Adrenal gland (tissue), 9 donors: ENCODE measurements at regions not wholly inside any gene's neighbourhood (a gene's known extent, or its start where the extent isn't known, plus 50 kb on each side); places are given as distances from the start of the nearest gene placed in this dataset.

Experiments
- DNase-seq, 7 donors: peaks; one replicate each; pipeline ENCODE4 v3.0.0-alpha.2; 2019 to 2020
- H3K27ac ChIP-seq, 5 donors: fragments of 200-600 bp; sonication (generic) in 4 of 5; 1 replicate in 3 of 5; 2 replicates in 2 of 5; pipeline versions ENCODE4 v1.5.1 to v1.8.0; 2016 to 2020; ENCODE audit warnings: mild to moderate bottlenecking in 1 of 5
- H3K27me3 ChIP-seq: fragments of 200-600 bp; 2 replicates; pipeline ENCODE4 v1.8.0; 2021
- H3K36me3 ChIP-seq, 2 donors: fragments of 200-600 bp; replicated peaks in 1 of 2; 1 replicate in 1 of 2; 2 replicates in 1 of 2; pipeline versions ENCODE4 v1.5.1 to v1.8.0; 2018 to 2022
- H3K4me1 ChIP-seq, 2 donors: fragments of 200-600 bp; replicated peaks in 1 of 2; 1 replicate in 1 of 2; 2 replicates in 1 of 2; pipeline versions ENCODE4 v1.5.1 to v1.8.0; 2018 to 2021
- H3K4me3 ChIP-seq, 4 donors: fragments of 200-600 bp; sonication (generic) in 3 of 4; one replicate each; pipeline ENCODE4 v1.5.1; 2016 to 2018
- H3K9me3 ChIP-seq, 3 donors: fragments of 200-600 bp; sonication (generic) in 1 of 3; replicated peaks in 1 of 3; 1 replicate in 2 of 3; 2 replicates in 1 of 3; pipeline versions ENCODE4 v1.5.1 to v1.8.0; 2016 to 2021
- POLR2A ChIP-seq, 2 donors: fragments of 450-650 bp; IDR thresholded peaks; one replicate each; pipeline ENCODE4 v1.6.1; 2017; ENCODE audit warnings: antibody characterized with exemption in 2 of 2, mild to moderate bottlenecking in 2 of 2, moderate library complexity in 1 of 2
- WGBS, 4 donors: extraction: QIAGEN DNeasy Blood & Tissue Kit in 2 of 4; methylation state at CpG; one replicate each; pipeline versions ENCODE4 v1.1.5 to v1.1.7; 2013 to 2017; 5-methylcytosine and 5-hydroxymethylcytosine counted together
- intact Hi-C, 2 donors: fragments of 100-400 bp; cut with DNase I; formaldehyde crosslinking; loops; one replicate each; pipeline versions ENCODE4 v1.14.1 to v1.15.0; 2022 to 2023
- TF ChIP-seq, protein P1 (sequence below), 6 experiments: fragments of 450-650 bp in 4 of 6; fragments of 200-600 bp in 2 of 6; sonication (generic) in 1 of 6; IDR thresholded peaks; 1 replicate in 5 of 6; 2 replicates in 1 of 6; pipeline versions ENCODE4 v1.5.1 to v1.8.0; 2016 to 2021; ENCODE audit warnings: antibody characterized with exemption in 6 of 6, mild to moderate bottlenecking in 2 of 6, moderate library complexity in 1 of 6
- donor health status: healthy with polysubstance abuse.
- donor health status: Bipolar disorder and iron deficiency.
- donor health status: DM: yes; HTN: yes; CAD: no.
- donor health status: DM: no; HTN: no; CAD: no.
- donor health status: DM: no; HTN: no; CAD: no.

DNA sequence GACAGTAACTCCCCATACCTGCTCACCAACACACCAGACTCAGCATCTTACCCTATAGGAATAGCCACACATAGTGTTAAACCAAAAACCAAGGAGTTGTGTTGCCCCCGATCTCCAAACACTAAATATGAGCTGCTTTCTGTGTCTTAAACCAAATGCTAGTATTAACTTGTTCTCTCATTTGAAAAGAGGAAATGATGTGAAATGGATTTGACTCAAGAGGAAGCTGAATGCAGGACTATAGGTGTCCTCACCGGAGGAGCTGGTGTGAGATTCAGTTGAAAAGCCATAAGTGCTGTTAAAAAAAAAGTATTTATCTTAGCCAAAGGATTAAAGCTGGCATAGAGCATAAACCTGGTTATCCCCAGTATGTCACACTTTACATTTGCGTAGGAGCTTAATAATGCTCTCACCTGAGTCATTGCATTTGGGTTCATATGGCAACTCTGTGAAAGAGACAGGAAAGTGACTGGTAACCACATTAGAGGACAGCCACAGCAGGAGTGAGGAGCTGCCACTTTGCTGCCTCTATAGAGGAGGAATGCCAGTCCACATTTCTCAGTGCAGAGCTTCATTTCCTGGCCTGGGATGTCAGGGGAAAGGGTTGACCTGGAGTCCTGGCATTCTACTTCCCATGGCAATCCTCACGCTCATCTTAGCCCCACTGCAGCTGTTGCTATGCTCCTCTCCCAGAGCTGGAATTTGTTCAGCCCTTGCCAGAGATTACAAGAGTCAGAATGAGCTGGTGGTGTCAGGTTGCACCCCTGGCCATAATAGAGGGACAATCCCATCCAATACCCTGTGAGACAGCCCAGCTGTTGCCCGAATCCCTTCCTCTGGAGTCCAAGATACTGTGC is 143.3 kb upstream of the ANKFN1 start:
- TF ChIP-seq, protein P1, sequence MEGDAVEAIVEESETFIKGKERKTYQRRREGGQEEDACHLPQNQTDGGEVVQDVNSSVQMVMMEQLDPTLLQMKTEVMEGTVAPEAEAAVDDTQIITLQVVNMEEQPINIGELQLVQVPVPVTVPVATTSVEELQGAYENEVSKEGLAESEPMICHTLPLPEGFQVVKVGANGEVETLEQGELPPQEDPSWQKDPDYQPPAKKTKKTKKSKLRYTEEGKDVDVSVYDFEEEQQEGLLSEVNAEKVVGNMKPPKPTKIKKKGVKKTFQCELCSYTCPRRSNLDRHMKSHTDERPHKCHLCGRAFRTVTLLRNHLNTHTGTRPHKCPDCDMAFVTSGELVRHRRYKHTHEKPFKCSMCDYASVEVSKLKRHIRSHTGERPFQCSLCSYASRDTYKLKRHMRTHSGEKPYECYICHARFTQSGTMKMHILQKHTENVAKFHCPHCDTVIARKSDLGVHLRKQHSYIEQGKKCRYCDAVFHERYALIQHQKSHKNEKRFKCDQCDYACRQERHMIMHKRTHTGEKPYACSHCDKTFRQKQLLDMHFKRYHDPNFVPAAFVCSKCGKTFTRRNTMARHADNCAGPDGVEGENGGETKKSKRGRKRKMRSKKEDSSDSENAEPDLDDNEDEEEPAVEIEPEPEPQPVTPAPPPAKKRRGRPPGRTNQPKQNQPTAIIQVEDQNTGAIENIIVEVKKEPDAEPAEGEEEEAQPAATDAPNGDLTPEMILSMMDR (IDR thresholded peaks at IDR 0.05) = no peak
- TF ChIP-seq POLR2A (IDR thresholded peaks at IDR 0.05) = no peak

DNA sequence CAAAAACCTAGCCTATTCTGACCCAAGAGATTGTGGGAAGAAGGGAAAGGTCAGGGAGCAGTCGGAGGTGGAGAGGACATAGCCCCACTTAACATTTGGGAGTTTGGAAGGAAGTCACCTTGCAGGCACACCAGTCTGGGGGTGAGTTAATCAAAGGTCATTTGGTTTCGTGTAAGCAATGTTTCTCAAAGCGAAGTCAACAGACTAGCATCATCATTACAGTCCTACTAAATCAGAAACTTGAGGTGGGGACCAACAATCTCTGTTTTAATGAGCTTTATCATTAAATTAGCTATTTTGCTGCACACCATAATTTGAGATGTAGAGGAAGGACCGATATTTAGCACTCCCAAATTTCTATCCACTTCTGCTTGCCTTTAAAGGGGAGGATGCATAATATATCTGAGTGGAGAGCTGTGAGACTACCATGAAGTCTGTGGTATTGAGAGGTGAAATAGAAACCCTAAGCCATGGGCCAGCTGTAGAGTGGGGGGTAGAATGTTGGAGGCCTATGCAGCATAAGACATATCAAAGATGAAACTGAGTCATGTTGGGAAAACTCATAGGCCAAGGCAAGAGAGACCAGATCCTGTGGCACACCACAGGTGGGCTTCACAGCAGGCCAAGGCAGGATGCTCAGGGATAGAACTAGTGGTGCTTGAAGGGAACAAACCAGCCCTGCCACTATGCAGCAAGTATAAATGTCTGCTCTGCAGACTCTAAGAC is 141.7 kb upstream of the ANKFN1 start:
- Histone ChIP-seq H3K4me1 (no peaks in the 10 kb centered on the region), H3K36me3 (no peaks in the 10 kb centered on the region), H3K9me3 (no peaks in the 10 kb centered on the region), H3K27ac (no peak overlapping the region), H3K27me3 (no peaks in the 10 kb centered on the region), H3K4me3 (no peak overlapping the region)
- 62 to 77% (median 70%) methylated on average over 4 of the region's 4 CpGs for WGBS, 4 donors
- DNase-seq = no peak
- intact Hi-C loops = no loop called here
- TF ChIP-seq POLR2A (IDR thresholded peaks at IDR 0.05) = no peak
- TF ChIP-seq, protein P1 (IDR thresholded peaks at IDR 0.05) = no peak

More for the DNA sequence above, 143.3 kb upstream of the ANKFN1 start:
- intact Hi-C loops = loop anchor here in 1 of 2 donors (10.0 kb wide), 1 partner anchor 55 kb away; no protein-coding TSS in a partner anchor
- Histone ChIP-seq H3K4me1 (no peaks in the 10 kb centered on the region), H3K27ac (no peak overlapping the region), H3K27me3 (no peaks in the 10 kb centered on the region), H3K9me3 (no peaks in the 10 kb centered on the region), H3K36me3 (no peaks in the 10 kb centered on the region), H3K4me3 (no peak overlapping the region)
- 56 to 61% (median 57%) methylated on average over 4 to 5 of the region's 5 CpGs for WGBS, 4 donors
- no peak for DNase-seq

DNA sequence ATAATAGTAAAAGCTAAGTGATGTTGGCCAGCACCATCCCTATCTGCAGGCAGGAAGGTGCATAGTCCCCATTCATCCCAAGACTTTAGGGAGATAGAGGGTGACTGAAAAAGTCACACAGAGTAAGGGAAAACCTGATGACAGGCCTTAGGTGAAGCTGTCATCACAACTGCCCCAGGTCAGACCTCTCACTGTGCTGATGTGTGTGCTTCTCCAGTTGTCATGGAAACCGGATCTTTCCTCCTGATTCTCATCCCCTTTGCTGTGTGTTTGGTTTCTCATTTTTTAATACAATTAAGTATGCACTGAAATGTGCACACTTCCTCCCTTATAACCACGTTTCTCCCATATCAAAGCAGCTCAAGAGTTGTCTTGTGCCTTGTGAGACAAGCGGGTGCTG is 135.1 kb upstream of the ANKFN1 start:
- Histone ChIP-seq H3K4me3 (no peak overlapping the region), H3K27ac (no peak overlapping the region), H3K4me1 (no peaks in the 10 kb centered on the region), H3K27me3 (peaks cover 3% of the 10 kb centered on the region), H3K36me3 (no peaks in the 10 kb centered on the region), H3K9me3 (no peaks in the 10 kb centered on the region)
- intact Hi-C loops = no loop called here
- TF ChIP-seq, protein P1 (IDR thresholded peaks at IDR 0.05) = no peak
- TF ChIP-seq POLR2A (IDR thresholded peaks at IDR 0.05) = no peak
- 36 to 62% (median 58%) methylated on average over 3 of the region's 3 CpGs for whole genome bisulfite sequencing, 4 donors
- DNase-seq = no peak

DNA sequence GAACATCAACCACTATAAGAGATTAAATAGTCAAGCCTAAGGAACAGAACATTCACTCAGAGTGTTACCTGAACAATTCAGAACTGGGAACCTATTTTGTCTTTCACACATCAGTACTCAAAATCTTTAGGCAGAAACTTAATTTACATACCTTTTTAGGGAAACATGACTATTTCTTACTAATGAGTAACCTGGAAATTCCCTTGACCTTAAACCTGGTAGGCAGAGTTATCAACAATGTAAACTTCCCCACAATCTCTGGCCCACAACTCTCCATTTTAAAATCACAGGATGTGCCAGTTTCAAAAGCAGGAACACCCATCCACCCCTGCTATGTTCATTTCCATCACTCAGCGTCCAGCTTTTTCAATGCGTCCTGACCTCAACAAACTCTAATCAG is 132.9 kb upstream of the ANKFN1 start:
- Histone ChIP-seq H3K27me3 (peaks cover 3% of the 10 kb centered on the region), H3K9me3 (no peaks in the 10 kb centered on the region), H3K27ac (no peak overlapping the region), H3K36me3 (no peaks in the 10 kb centered on the region), H3K4me1 (no peaks in the 10 kb centered on the region), H3K4me3 (no peak overlapping the region)
- WGBS, 4 donors = 59 to 75% (median 63%) methylated on average over 2 of the region's 2 CpGs
- intact Hi-C loops = no loop called here
- TF ChIP-seq, protein P1 (IDR thresholded peaks at IDR 0.05) = no peak
- TF ChIP-seq POLR2A (IDR thresholded peaks at IDR 0.05) = no peak
- DNase-seq = no peak
